Ovary (tissue), 3 donors: ENCODE measurements at regions not wholly inside any gene's neighbourhood (a gene's known extent, or its start where the extent isn't known, plus 50 kb on each side); places are given as distances from the start of the nearest gene placed in this dataset.

Experiments used
- EP300 ChIP-seq: sonication (generic); formaldehyde crosslinking; IDR thresholded peaks from one replicate; pipeline ENCODE4 v1.6.1; 2017; ENCODE audit warnings: antibody characterized with exemption
- POLR2A ChIP-seq: fragments of 450-650 bp; IDR thresholded peaks from one replicate; pipeline ENCODE4 v1.6.1; 2017; ENCODE audit warnings: antibody characterized with exemption, mild to moderate bottlenecking, moderate library complexity
- TF ChIP-seq, protein P1 (sequence below), 3 donors: fragments of 450-650 bp in 2 of 3; fragments of 200-600 bp in 1 of 3; IDR thresholded peaks; one replicate each; pipeline versions ENCODE4 v1.5.1 to v1.8.0; 2016 to 2022; ENCODE audit warnings: antibody characterized with exemption in 3 of 3, mild to moderate bottlenecking in 1 of 3
- donor health status: DM: no; HTN: no; CAD: no.

- TF ChIP-seq POLR2A (no peak), EP300 (no peak)
- TF ChIP-seq, protein P1, sequence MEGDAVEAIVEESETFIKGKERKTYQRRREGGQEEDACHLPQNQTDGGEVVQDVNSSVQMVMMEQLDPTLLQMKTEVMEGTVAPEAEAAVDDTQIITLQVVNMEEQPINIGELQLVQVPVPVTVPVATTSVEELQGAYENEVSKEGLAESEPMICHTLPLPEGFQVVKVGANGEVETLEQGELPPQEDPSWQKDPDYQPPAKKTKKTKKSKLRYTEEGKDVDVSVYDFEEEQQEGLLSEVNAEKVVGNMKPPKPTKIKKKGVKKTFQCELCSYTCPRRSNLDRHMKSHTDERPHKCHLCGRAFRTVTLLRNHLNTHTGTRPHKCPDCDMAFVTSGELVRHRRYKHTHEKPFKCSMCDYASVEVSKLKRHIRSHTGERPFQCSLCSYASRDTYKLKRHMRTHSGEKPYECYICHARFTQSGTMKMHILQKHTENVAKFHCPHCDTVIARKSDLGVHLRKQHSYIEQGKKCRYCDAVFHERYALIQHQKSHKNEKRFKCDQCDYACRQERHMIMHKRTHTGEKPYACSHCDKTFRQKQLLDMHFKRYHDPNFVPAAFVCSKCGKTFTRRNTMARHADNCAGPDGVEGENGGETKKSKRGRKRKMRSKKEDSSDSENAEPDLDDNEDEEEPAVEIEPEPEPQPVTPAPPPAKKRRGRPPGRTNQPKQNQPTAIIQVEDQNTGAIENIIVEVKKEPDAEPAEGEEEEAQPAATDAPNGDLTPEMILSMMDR (IDR thresholded peaks at IDR 0.05), result no peak
These were observed 381.8 kb upstream of the MAF start for GRCh38 chr16:79982361-79982760.
